ENCODE measurements at regions not wholly inside any gene's neighbourhood (a gene's known extent, or its start where the extent isn't known, plus 50 kb on each side); places are given as distances from the start of the nearest gene placed in this dataset.
A peak's percentile ranks its signal among the peaks of the same experiment; 100 is the strongest.

DNA sequence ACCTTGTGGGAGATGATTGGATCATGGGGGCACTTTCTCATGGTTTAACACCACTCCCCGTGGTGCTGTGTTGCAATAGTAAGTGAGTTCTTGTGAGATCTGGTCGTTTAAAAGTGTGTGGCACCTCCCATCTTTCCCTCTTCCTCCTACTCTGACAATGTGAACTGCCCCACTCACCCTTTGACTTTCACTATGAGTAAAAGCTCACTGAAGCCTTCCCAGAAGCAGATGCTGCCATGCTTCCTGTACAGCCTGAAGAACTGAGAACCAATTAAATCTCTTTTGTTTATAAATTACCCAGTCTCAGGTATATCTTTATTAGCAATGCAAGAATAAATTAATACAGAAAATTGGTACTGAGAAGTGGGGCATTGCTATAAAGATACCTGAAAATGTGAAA lies 509.6 kb upstream of the CT83 start:
- no peaks in the 10 kb centered on the region for H3K4me1 ChIP-seq (ENCODE audit: low read depth)
- no peak overlapping the region for H3K4me3 ChIP-seq
- no peak for DNase-seq (ENCODE audit: low read depth in 1 of 2, low spot score in 1 of 2)
- TF ChIP-seq, protein P1, sequence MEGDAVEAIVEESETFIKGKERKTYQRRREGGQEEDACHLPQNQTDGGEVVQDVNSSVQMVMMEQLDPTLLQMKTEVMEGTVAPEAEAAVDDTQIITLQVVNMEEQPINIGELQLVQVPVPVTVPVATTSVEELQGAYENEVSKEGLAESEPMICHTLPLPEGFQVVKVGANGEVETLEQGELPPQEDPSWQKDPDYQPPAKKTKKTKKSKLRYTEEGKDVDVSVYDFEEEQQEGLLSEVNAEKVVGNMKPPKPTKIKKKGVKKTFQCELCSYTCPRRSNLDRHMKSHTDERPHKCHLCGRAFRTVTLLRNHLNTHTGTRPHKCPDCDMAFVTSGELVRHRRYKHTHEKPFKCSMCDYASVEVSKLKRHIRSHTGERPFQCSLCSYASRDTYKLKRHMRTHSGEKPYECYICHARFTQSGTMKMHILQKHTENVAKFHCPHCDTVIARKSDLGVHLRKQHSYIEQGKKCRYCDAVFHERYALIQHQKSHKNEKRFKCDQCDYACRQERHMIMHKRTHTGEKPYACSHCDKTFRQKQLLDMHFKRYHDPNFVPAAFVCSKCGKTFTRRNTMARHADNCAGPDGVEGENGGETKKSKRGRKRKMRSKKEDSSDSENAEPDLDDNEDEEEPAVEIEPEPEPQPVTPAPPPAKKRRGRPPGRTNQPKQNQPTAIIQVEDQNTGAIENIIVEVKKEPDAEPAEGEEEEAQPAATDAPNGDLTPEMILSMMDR (IDR thresholded peaks at IDR 0.05; ENCODE audit: low read depth, low read length): no peak
- no peaks in the 10 kb centered on the region for H3K36me3 ChIP-seq
- no peaks in the 10 kb centered on the region for H3K9me3 ChIP-seq (ENCODE audit: low read depth)
- no peaks in the 10 kb centered on the region for H3K27me3 ChIP-seq
- H3K27ac ChIP-seq: no peak overlapping the region

DNA sequence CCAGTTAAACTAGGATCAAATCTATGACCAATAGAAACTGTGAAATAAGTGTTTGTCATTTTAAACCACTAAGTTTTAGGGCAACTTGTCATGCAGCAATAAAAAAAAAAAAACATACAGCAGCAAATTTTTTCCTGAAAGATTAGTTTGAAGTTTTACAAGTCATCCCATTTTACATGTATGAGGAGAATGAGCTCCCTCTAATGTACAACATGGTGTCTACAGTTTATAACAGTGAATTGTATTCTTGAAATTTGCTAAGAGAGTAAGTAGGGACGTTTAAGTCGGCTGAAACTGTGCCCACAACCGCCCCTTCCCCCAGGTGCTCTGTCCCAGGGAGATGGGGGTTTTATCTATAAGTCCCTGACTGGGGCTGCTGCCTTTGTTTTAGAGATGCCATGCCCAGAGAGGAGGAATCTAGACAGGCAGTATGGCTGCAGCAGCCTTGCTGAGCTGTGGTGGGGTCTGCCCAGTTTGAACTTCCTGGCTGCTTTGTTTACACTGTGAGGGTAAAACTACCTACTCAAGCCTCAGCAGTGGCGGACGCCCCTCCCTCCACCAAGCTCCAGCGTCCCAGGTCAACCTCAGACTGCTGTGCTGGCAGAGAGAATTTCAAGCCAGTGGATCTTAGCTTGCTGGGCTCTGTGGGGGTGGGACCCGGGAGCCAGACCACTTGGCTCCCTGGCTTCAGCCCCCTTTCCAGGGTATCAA lies 499.3 kb upstream of the CT83 start:
- H3K4me3 ChIP-seq: no peak overlapping the region
- no peaks in the 10 kb centered on the region for H3K9me3 ChIP-seq (ENCODE audit: low read depth)
- peak in 1 of 2 donors; percentile 8 for DNase-seq (ENCODE audit: low read depth in 1 of 2, low spot score in 1 of 2)
- no peaks in the 10 kb centered on the region for H3K27me3 ChIP-seq
- H3K4me1 ChIP-seq (ENCODE audit: low read depth): no peaks in the 10 kb centered on the region
- no peaks in the 10 kb centered on the region for H3K36me3 ChIP-seq
- H3K27ac ChIP-seq: no peak overlapping the region
- TF ChIP-seq, protein P1 (IDR thresholded peaks at IDR 0.05; ENCODE audit: low read depth, low read length): no peak

DNA sequence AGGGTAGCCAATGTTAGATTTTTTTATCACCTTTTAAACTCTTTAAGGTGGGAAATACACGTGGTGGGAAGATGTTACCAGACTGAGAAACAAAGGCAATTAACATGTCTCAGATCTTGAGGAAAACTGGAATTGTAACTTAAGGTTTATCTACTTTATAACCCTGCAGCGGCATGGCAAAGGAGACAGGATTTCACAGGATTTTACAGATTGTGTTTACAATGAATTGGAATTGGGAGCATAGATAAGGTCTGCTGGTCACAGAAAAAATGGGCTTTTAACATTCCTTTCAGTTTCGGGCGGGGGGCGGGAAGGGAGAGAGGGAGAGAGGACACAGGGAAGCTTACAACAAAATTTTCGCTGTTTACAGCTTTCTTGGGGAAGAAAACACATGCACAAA lies 467.5 kb upstream of the CT83 start:
- H3K4me3 ChIP-seq: no peak overlapping the region
- DNase-seq (ENCODE audit: low read depth in 1 of 2, low spot score in 1 of 2): no peak
- peaks cover 4% of the 10 kb centered on the region for H3K4me1 ChIP-seq (ENCODE audit: low read depth)
- H3K9me3 ChIP-seq (ENCODE audit: low read depth): no peaks in the 10 kb centered on the region
- H3K27ac ChIP-seq: no peak overlapping the region
- no peaks in the 10 kb centered on the region for H3K27me3 ChIP-seq
- H3K36me3 ChIP-seq: no peaks in the 10 kb centered on the region
- TF ChIP-seq, protein P1 (IDR thresholded peaks at IDR 0.05; ENCODE audit: low read depth, low read length): no peak

DNA sequence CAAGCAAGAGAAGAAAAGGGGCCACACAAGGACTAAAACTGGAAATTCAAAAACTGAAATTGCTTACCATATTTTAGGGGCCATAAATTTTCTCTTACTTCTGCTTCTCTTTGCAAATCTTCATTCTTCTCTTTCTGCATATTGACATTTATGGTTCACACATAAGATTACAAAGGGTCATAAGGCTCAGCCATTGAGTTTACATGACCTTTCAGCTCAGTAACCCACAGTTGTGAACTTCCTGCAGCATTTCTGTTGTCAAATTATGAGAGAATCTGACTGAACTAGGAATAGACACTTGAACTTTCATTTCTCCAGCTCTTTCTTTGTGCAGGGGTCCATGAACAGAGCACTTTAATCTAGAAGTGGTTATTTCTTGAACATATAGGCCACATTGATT lies 434.8 kb upstream of the CT83 start:
- no peak for DNase-seq (ENCODE audit: low read depth in 1 of 2, low spot score in 1 of 2)
- Histone ChIP-seq H3K36me3 (no peaks in the 10 kb centered on the region), H3K27ac (no peak overlapping the region), H3K9me3 (ENCODE audit: low read depth) (no peaks in the 10 kb centered on the region), H3K4me3 (no peak overlapping the region), H3K4me1 (ENCODE audit: low read depth) (no peaks in the 10 kb centered on the region), H3K27me3 (no peaks in the 10 kb centered on the region)
- TF ChIP-seq, protein P1 (IDR thresholded peaks at IDR 0.05; ENCODE audit: low read depth, low read length): no peak

DNA sequence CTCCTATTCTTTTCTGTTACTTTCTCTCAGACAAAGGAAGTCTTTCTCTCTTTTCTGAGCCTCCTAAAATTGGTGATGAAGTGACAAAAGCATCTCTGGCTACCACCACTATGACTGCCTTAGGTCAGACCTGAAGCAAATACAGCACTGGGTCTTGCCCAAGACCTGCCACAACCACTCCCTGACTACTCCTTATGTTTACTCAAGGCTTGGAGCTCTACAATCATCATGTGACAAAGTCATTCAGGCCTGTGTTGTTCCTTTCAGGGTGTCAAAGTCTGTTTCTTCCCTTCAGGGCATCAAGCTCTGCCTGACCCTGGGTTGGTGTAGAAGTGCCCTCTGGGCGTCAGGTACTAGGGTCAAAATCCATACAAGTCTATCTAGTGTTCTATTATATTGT lies 419.2 kb upstream of the CT83 start:
- H3K27ac ChIP-seq: no peak overlapping the region
- TF ChIP-seq, protein P1 (IDR thresholded peaks at IDR 0.05; ENCODE audit: low read depth, low read length): no peak
- no peaks in the 10 kb centered on the region for H3K36me3 ChIP-seq
- no peaks in the 10 kb centered on the region for H3K9me3 ChIP-seq (ENCODE audit: low read depth)
- H3K4me3 ChIP-seq: no peak overlapping the region
- H3K27me3 ChIP-seq: no peaks in the 10 kb centered on the region
- no peaks in the 10 kb centered on the region for H3K4me1 ChIP-seq (ENCODE audit: low read depth)
- DNase-seq (ENCODE audit: low read depth in 1 of 2, low spot score in 1 of 2): no peak

All from cardiac muscle cell (in vitro differentiated cells and primary cell).